ENCODE measurements at regions not wholly inside any gene's neighbourhood (a gene's known extent, or its start where the extent isn't known, plus 50 kb on each side); places are given as distances from the start of the nearest gene placed in this dataset.

GRCh38 chr17:57174591-57174990 lies 81.7 kb upstream of the MSI2 start:
- no peak for TF ChIP-seq NFRKB (IDR thresholded peaks at IDR 0.05)
- CTCF ChIA-PET, result interaction anchor here (0.5 kb wide), 1 partner anchor 686 kb away, joined by 3 read pairs; no protein-coding TSS in a partner anchor
- no peak for DNase-seq (ENCODE audit: extremely low spot score)
- POLR2A ChIA-PET, result no interaction called here

GRCh38 chr17:57178839-57179238 lies 77.5 kb upstream of the MSI2 start:
- ChIA-PET POLR2A (no interaction called here), CTCF (no interaction called here)
- DNase-seq (ENCODE audit: extremely low spot score), result no peak
- TF ChIP-seq LEF1 (IDR thresholded peaks at IDR 0.05; ENCODE audit: borderline replicate concordance) (no peak), ZNF384 (IDR thresholded peaks at IDR 0.05) (no peak), FOXK2 (IDR thresholded peaks at IDR 0.05) (no peak)

DNA sequence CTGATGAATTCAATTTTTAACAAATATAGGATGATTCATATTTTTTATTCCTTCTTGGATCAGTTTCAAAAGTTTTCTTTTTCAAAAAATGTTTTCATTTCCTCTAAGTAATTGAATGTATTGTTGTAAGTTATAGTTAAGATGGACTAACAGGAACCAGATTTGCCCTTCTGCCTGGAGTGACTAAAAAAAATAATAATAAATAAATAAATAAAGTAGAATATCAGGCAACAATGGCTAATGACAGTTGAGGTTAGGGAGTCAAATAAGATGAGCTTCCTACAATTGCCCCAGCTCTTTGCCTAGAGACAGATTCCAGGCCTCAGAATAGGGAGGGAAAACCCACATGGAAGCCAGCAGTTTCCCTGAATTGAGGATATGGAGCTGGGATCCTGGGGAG lies 73.7 kb upstream of the MSI2 start:
- ChIA-PET CTCF (no interaction called here), POLR2A (no interaction called here)
- DNase-seq (ENCODE audit: extremely low spot score), result no peak
- TF ChIP-seq HDGF (IDR thresholded peaks at IDR 0.05; ENCODE audit: borderline replicate concordance), result no peak
- no peak for TF ChIP-seq SUZ12 (IDR thresholded peaks at IDR 0.05)
- TF ChIP-seq ELF4 (IDR thresholded peaks at IDR 0.05), result no peak
- no peak for TF ChIP-seq FOXM1 (IDR thresholded peaks at IDR 0.05; ENCODE audit: borderline replicate concordance)
- TF ChIP-seq FOXK2 (IDR thresholded peaks at IDR 0.05), result no peak
- no peak for TF ChIP-seq ARNT (IDR thresholded peaks at IDR 0.05)
- TF ChIP-seq FOXA1 (IDR thresholded peaks at IDR 0.05), result no peak
- TF ChIP-seq L3MBTL2 (conservative IDR thresholded peaks at IDR 0.05), result no peak
- TF ChIP-seq TARDBP (IDR thresholded peaks at IDR 0.05), result no peak

DNA sequence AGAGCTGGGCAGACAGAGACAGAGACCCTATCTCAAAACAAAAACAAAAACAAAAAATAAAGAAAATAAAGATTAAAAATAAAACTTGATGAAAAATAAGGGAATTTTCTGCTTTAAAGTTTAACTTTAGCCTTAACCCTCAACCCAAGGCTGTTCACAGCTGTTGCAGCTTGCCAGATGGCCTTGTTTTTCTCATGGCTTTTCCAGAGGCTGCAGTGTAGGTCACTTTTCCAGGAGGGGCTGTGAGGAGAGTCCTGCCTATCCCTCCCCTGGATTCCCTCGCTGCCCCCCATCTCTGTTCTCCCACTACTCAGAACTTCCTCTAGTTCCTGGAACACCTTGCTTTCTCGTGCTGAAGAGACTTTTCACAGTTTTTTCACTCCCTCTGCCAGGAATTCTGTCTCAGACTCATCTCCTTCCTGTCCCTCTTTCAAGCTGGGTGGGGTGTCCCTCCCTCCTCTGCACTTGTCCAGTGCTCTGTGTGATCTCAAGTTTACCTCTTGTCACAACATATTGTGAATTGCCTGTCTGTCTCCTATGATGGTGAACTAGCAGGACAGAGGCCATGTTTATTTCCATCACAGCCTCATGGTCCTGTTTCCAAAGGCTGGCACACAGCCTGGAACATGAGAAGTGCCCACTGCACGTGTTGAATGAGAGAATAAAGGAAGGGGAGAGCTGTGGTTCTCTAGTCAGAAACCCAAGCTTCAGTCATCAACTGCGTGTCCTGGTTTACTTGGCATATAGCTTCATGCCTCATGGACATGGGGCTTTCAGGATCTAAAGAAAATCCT lies 69.9 kb upstream of the MSI2 start:
- POLR2A ChIA-PET, result no interaction called here
- DNase-seq (ENCODE audit: extremely low spot score), result no peak
- CTCF ChIA-PET, result no interaction called here
- no peak for TF ChIP-seq ELF4 (IDR thresholded peaks at IDR 0.05)
- TF ChIP-seq ARNT (IDR thresholded peaks at IDR 0.05), result no peak
- no peak for TF ChIP-seq BHLHE40 (IDR thresholded peaks at IDR 0.05; ENCODE audit: borderline replicate concordance)
- no peak for TF ChIP-seq LEF1 (IDR thresholded peaks at IDR 0.05; ENCODE audit: borderline replicate concordance)
- TF ChIP-seq L3MBTL2 (conservative IDR thresholded peaks at IDR 0.05), result no peak
- no peak for TF ChIP-seq CTBP1 (IDR thresholded peaks at IDR 0.05; ENCODE audit: borderline replicate concordance)
- TF ChIP-seq TARDBP (IDR thresholded peaks at IDR 0.05), result no peak
- TF ChIP-seq NFRKB (IDR thresholded peaks at IDR 0.05), result no peak
- no peak for TF ChIP-seq SUZ12 (IDR thresholded peaks at IDR 0.05)
- no peak for TF ChIP-seq FOXA1 (IDR thresholded peaks at IDR 0.05)
- no peak for TF ChIP-seq HDGF (IDR thresholded peaks at IDR 0.05; ENCODE audit: borderline replicate concordance)
- TF ChIP-seq, protein P1, sequence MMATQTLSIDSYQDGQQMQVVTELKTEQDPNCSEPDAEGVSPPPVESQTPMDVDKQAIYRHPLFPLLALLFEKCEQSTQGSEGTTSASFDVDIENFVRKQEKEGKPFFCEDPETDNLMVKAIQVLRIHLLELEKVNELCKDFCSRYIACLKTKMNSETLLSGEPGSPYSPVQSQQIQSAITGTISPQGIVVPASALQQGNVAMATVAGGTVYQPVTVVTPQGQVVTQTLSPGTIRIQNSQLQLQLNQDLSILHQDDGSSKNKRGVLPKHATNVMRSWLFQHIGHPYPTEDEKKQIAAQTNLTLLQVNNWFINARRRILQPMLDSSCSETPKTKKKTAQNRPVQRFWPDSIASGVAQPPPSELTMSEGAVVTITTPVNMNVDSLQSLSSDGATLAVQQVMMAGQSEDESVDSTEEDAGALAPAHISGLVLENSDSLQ (IDR thresholded peaks at IDR 0.05), result no peak
- no peak for TF ChIP-seq SP1 (IDR thresholded peaks at IDR 0.05)
- no peak for TF ChIP-seq ZNF384 (IDR thresholded peaks at IDR 0.05)

GRCh38 chr17:57187391-57187790 lies 68.9 kb upstream of the MSI2 start:
- TF ChIP-seq L3MBTL2 (conservative IDR thresholded peaks at IDR 0.05) (no peak), FOXK2 (IDR thresholded peaks at IDR 0.05) (no peak), TARDBP (IDR thresholded peaks at IDR 0.05) (no peak), NFRKB (IDR thresholded peaks at IDR 0.05) (no peak), BHLHE40 (IDR thresholded peaks at IDR 0.05; ENCODE audit: borderline replicate concordance) (no peak), CTBP1 (IDR thresholded peaks at IDR 0.05; ENCODE audit: borderline replicate concordance) (no peak), LEF1 (IDR thresholded peaks at IDR 0.05; ENCODE audit: borderline replicate concordance) (no peak)
- DNase-seq (ENCODE audit: extremely low spot score), result no peak
- ChIA-PET CTCF (no interaction called here), POLR2A (no interaction called here)

DNA sequence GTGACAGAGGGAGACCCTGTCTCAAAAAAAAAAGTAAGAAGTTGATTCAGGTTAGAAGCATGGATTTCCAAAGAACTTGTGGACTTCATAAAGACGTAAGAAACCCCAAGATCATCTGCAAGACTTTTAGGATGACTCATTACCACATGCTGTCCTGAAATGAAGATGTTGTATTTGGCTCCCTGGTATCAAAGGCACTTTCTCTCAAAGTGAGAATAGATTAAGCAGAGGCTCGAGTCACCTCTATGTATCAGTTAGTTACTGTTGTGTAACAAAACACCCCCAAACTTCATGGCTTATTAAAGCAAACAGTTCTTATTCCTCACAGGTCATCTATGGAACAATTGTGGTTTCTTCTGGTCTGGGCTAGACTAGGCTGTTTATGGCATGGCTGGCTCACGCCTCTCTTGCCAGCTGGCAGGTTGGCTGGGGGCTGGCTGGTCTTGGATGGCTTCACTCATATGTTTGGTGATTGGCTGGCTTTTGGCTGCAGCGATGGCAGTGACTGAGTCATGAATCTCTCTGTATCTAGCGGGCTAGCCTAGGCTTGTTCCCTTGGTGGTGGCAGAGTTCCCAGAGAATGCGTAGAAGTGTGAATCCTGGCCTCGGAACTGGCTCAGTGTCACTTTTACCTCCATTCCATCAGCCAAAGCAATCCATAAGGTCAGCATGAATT lies 60.4 kb upstream of the MSI2 start:
- ChIA-PET CTCF (no interaction called here), POLR2A (no interaction called here)
- DNase-seq (ENCODE audit: extremely low spot score), result no peak
- TF ChIP-seq CTBP1 (IDR thresholded peaks at IDR 0.05; ENCODE audit: borderline replicate concordance), result no peak
- no peak for TF ChIP-seq ZNF384 (IDR thresholded peaks at IDR 0.05)
- no peak for TF ChIP-seq BHLHE40 (IDR thresholded peaks at IDR 0.05; ENCODE audit: borderline replicate concordance)

- CTCF ChIA-PET, result interaction anchor here (0.6 kb wide), 1 partner anchor 316 kb away, joined by 3 read pairs; no protein-coding TSS in a partner anchor
- DNase-seq (ENCODE audit: extremely low spot score), result no peak
These were observed 58.8 kb upstream of the MSI2 start for GRCh38 chr17:57197466-57198071.

More at GRCh38 chr17:57197466-57198071, 58.8 kb upstream of the MSI2 start:
- TF ChIP-seq CTBP1 (IDR thresholded peaks at IDR 0.05; ENCODE audit: borderline replicate concordance) (no peak), ELF4 (IDR thresholded peaks at IDR 0.05) (no peak), ZNF384 (IDR thresholded peaks at IDR 0.05) (no peak), SUZ12 (IDR thresholded peaks at IDR 0.05) (no peak), FOXK2 (IDR thresholded peaks at IDR 0.05) (no peak), LEF1 (IDR thresholded peaks at IDR 0.05; ENCODE audit: borderline replicate concordance) (no peak), TARDBP (IDR thresholded peaks at IDR 0.05) (no peak), ARNT (IDR thresholded peaks at IDR 0.05) (no peak), FOXM1 (IDR thresholded peaks at IDR 0.05; ENCODE audit: borderline replicate concordance) (no peak), NFRKB (IDR thresholded peaks at IDR 0.05) (no peak), BHLHE40 (IDR thresholded peaks at IDR 0.05; ENCODE audit: borderline replicate concordance) (no peak), L3MBTL2 (conservative IDR thresholded peaks at IDR 0.05) (no peak), HDGF (IDR thresholded peaks at IDR 0.05; ENCODE audit: borderline replicate concordance) (no peak), SP1 (IDR thresholded peaks at IDR 0.05) (no peak)
- TF ChIP-seq, protein P1 (IDR thresholded peaks at IDR 0.05), result no peak
- POLR2A ChIA-PET, result no interaction called here

All from HEK293T (cell line).